ENCODE measurements at regions not wholly inside any gene's neighbourhood (a gene's known extent, or its start where the extent isn't known, plus 50 kb on each side); places are given as distances from the start of the nearest gene placed in this dataset.

DNA sequence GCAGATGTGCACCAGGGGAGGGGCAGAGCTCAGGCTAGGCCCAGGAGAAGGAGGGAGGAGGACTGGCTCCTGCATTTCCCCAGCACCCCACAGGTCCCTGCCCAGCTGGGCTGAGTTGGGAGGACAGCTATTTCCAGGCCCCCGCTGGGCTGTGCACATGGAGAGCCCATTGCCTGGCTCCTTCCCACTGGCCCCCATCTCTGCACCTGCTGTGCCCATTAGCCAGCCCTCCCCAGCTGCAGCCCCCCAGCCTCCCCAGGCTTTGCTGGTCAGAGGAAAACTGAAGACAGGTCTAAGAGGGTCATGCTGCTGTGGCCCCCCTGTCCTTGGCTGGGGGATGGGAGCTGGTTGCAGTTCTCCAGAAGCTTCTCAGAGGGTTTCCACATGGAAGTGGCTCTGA, 81.8 kb upstream of the SHANK2 start:
- TF ChIP-seq, protein P1, sequence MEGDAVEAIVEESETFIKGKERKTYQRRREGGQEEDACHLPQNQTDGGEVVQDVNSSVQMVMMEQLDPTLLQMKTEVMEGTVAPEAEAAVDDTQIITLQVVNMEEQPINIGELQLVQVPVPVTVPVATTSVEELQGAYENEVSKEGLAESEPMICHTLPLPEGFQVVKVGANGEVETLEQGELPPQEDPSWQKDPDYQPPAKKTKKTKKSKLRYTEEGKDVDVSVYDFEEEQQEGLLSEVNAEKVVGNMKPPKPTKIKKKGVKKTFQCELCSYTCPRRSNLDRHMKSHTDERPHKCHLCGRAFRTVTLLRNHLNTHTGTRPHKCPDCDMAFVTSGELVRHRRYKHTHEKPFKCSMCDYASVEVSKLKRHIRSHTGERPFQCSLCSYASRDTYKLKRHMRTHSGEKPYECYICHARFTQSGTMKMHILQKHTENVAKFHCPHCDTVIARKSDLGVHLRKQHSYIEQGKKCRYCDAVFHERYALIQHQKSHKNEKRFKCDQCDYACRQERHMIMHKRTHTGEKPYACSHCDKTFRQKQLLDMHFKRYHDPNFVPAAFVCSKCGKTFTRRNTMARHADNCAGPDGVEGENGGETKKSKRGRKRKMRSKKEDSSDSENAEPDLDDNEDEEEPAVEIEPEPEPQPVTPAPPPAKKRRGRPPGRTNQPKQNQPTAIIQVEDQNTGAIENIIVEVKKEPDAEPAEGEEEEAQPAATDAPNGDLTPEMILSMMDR (conservative IDR thresholded peaks at IDR 0.05; ENCODE audit: low read depth, low read length): no peak
- no peak for TF ChIP-seq EZH2 (IDR thresholded peaks at IDR 0.05; ENCODE audit: borderline replicate concordance, low read depth, low read length, poor library complexity, severe bottlenecking)

Data from A673 (cell line).